GM20000 (cell line): ENCODE measurements at regions not wholly inside any gene's neighbourhood (a gene's known extent, or its start where the extent isn't known, plus 50 kb on each side); places are given as distances from the start of the nearest gene placed in this dataset.
"Not testable (repeated sequence)": the region's sequence is repeated elsewhere in the genome, so short reads cannot be mapped to it uniquely, and the experiment has no call there.

Experiments used
- DNase-seq: peaks from one replicate; pipeline ENCODE4 v3.0.0; 2012; ENCODE audit warnings: low spot score
- CTCF ChIP-seq: IDR thresholded peaks from 2 replicates; pipeline ENCODE4 v1.5.1; 2012; ENCODE audit warnings: mild to moderate bottlenecking, control low read depth; ENCODE audit errors: extremely low read depth, missing control alignments

GRCh38 chr9:118674942-118675341, 694.3 kb downstream of the BRINP1 start:
- TF ChIP-seq CTCF = no peak
- DNase-seq = no peak

DNA sequence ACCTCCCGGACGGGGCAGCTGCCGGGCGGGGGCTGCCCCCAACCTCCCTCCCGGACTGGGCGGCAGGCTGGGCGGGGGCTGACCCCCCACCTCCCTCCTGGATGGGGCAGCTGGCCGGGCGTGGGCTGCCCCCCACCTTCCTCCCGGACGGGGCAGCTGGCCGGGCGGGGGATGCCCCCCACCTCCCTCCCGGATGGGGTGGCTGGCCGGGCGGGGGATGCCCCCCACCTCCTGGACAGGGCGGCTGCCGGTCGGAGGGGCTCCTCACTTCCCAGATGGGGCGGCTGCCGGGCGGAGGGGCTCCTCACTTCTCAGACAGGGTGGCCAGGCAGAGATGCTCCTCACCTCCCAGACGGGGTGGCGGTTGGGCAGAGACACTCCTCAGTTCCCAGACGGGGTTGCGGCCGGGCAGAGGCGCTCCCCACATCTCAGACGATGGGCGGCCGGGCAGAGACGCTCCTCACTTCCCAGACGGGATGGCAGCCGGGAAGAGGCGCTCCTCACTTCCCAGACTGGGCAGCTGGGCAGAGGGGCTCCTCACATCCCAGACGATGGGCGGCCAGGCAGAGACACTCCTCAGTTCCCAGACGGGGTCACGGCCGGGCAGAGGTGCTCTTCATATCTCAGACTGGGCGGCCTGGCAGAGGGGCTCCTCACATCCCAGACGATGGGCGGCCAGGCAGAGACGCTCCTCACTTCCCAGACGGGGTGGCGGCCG, 691.1 kb downstream of the BRINP1 start:
- DNase-seq = not testable (repeated sequence)

DNA sequence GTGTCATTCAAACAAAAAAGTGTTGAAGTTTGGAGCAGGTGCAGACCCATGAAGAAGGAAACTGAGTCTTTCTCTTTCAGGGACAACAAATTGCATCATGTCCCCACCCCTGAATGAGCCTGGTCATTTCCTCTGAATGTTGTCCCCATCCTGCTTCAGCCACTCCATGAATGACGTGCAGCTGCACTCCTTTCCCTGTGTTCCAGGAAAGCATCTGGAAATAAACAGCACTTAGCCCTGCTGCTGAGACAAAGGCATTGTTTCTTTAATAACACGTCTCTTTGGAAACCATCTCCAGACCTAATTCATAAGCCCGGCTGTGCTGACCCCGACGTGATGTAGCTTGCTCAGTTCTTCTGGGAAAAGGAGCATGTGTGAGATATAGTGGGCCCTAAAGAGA, 682.3 kb downstream of the BRINP1 start:
- DNase-seq = no peak
- no peak for TF ChIP-seq CTCF

DNA sequence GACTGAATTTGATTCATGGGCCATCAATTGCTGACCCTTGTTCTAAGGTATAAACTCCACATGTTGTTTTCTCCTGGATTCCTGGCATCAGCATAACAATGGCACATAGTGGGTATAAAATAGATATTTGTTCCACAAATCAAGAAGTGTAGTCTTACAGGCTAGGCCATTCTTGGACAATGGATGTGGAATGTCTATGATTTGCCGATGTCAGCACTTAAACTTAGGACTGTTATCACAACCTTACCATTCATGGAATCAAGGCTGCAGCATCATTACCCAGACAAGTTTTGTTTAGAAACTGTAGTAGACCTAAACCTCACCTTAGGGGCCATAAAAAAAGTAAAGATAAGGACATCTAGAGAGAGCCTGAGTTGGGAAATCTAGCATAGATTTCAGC, 680.0 kb downstream of the BRINP1 start:
- TF ChIP-seq CTCF = no peak
- DNase-seq = no peak

DNA sequence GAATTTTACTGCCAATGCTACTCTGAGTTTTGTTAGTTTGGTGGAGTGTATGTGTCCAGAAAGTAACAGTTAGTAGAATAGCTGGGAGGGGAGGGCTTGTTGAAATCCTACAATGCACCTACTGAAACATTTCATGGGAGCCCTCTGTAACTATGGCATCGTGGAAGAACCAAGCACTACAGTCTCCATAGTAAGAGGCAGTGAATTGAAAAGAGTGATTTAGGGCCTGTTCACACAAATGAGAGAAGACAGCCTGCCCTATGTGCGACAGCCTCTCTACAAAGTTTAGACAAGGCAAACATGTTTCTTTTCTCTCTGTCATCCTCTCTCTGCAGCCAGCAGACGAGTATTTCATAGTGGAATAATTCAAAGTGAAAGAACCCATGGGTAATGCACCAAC, 676.6 kb downstream of the BRINP1 start:
- no peak for TF ChIP-seq CTCF
- no peak for DNase-seq

- DNase-seq = no peak
- TF ChIP-seq CTCF = no peak
Measured at GRCh38 chr9:118693645-118694044, 675.6 kb downstream of the BRINP1 start.

GRCh38 chr9:118695249-118695648, 674.0 kb downstream of the BRINP1 start:
- not testable (repeated sequence) for DNase-seq

DNA sequence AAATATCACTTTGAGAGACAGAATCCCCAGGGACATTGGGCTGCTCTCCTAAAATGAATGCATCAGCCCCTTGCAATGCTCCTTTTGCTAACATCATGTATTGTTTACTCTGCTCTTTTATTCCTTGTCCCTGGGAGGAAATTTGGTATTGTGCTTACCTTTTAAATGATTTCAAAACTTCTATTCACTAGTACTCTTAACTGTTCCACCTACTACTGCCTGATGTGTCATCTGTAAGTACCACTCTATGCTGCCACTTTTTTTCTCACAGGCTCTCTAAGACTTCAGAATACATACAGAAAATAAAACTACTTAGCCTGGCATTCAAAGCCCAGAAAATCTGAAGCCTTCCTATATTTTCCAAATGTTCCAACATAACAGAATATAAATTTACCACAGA, 667.2 kb downstream of the BRINP1 start:
- no peak for DNase-seq

More for the DNA sequence above, 667.2 kb downstream of the BRINP1 start:
- no peak for TF ChIP-seq CTCF
